ENCODE measurements at regions not wholly inside any gene's neighbourhood (a gene's known extent, or its start where the extent isn't known, plus 50 kb on each side); places are given as distances from the start of the nearest gene placed in this dataset.

GRCh38 chr6:144730088-144730645, 445.0 kb downstream of the UTRN start:
- no peaks in the 10 kb centered on the region for H3K79me1 ChIP-seq (ENCODE audit: low read depth, low read length)
- H3K79me2 ChIP-seq (ENCODE audit: control insufficient read depth in 1 of 2, insufficient read depth in 2 of 2, low read length in 2 of 2), result no peaks in the 10 kb centered on the region
- H2BK20ac ChIP-seq (ENCODE audit: low read length), result no peak overlapping the region
- H3K4me2 ChIP-seq (ENCODE audit: insufficient read depth in 1 of 2, low read depth in 2 of 2, low read length in 2 of 2), result no peak overlapping the region
- H3K23ac ChIP-seq (ENCODE audit: insufficient read length), result no peak overlapping the region
- no peak overlapping the region for H2BK5ac ChIP-seq (ENCODE audit: low read depth, low read length)
- H3K18ac ChIP-seq (ENCODE audit: extremely low read depth, low read length), result no peak overlapping the region
- no peak overlapping the region for H2BK15ac ChIP-seq (ENCODE audit: low read length)
- H3K4me1 ChIP-seq (replicated peaks in 1 of 4; ENCODE audit: control insufficient read depth in 3 of 4, insufficient read depth in 4 of 4, low read length in 3 of 4), result peaks cover 2 to 9% (median 7%) of the 10 kb centered on the region in 4 experiments; a peak in 6 of 7 replicates
- ChIA-PET CTCF (ENCODE audit: partially characterized antibody) (no interaction called here), POLR2A (ENCODE audit: partially characterized antibody) (no interaction called here)
- no peak overlapping the region for H3K4me3 ChIP-seq (ENCODE audit: extremely low read depth in 1 of 4, insufficient read depth in 2 of 4, low read depth in 3 of 4, low read length in 4 of 4)
- H2BK120ac ChIP-seq (replicated peaks; ENCODE audit: low read depth, low read length), result no peak overlapping the region
- H3K23me2 ChIP-seq (ENCODE audit: low read depth, low read length), result no peaks in the 10 kb centered on the region
- H2AFZ ChIP-seq (ENCODE audit: low read length), result no peak overlapping the region
- no peak for TF ChIP-seq EZH2 (IDR thresholded peaks at IDR 0.05; ENCODE audit: low read depth, low read length, severe bottlenecking)
- TF ChIP-seq NRF1 (IDR thresholded peaks at IDR 0.05; ENCODE audit: low read depth, low read length), result no peak
- TF ChIP-seq SIRT6 (IDR thresholded peaks at IDR 0.05; ENCODE audit: low read length), result no peak
- no peak for TF ChIP-seq SAP30 (IDR thresholded peaks at IDR 0.05; ENCODE audit: insufficient read depth, insufficient replicate concordance, low read length)
- TF ChIP-seq POLR2AphosphoS5 (IDR thresholded peaks at IDR 0.05; ENCODE audit: low read depth, low read length), result no peak
- TF ChIP-seq SP4 (IDR thresholded peaks at IDR 0.05; ENCODE audit: low read length), result no peak
- TF ChIP-seq KDM1A (IDR thresholded peaks at IDR 0.05; ENCODE audit: borderline replicate concordance, low read length), result no peak
- TF ChIP-seq TAF1 (IDR thresholded peaks at IDR 0.05; ENCODE audit: low read depth, low read length), result no peak
- TF ChIP-seq GTF2F1 (IDR thresholded peaks at IDR 0.05; ENCODE audit: borderline replicate concordance, low read depth, low read length), result no peak
- TF ChIP-seq CHD2 (IDR thresholded peaks at IDR 0.05; ENCODE audit: low read length), result no peak
- TF ChIP-seq HDAC2 (IDR thresholded peaks at IDR 0.05; ENCODE audit: borderline replicate concordance in 1 of 2, low read depth in 2 of 2, low read length in 2 of 2), result no peak
- no peak overlapping the region for H2BK12ac ChIP-seq (ENCODE audit: low read depth, low read length)
- H3K9me3 ChIP-seq (ENCODE audit: insufficient read depth in 2 of 2, low read depth in 1 of 2, low read length in 1 of 2), result no peaks in the 10 kb centered on the region
- no peak overlapping the region for H4K5ac ChIP-seq (ENCODE audit: insufficient read length, low read depth, low read length)
- H4K91ac ChIP-seq (replicated peaks; ENCODE audit: insufficient read length, low read length), result no peak overlapping the region
- DNase-seq (ENCODE audit: low read depth in 1 of 2, low spot score in 2 of 2), result no peak
- FAIRE-seq, result no peak
- no peak overlapping the region for H3K56ac ChIP-seq (replicated peaks; ENCODE audit: insufficient read length, low read depth, low read length)
- no peaks in the 10 kb centered on the region for H4K20me1 ChIP-seq (replicated peaks in 1 of 2; ENCODE audit: control insufficient read depth in 1 of 2, insufficient read depth in 2 of 2, low read length in 2 of 2)
- no peak overlapping the region for H2AK5ac ChIP-seq (ENCODE audit: low read depth, low read length)
- no peak overlapping the region for H3K27ac ChIP-seq (ENCODE audit: low read depth, low read length)
- peaks cover 0 to 15% (median 1%) of the 10 kb centered on the region in 4 experiments; a peak in 4 of 8 replicates for H3K36me3 ChIP-seq (ENCODE audit: control insufficient read depth in 2 of 4, insufficient read depth in 4 of 4, low read length in 3 of 4)
- H4K8ac ChIP-seq (ENCODE audit: extremely low read depth, insufficient read depth, low read length), result no peak overlapping the region
- WGBS, 2 experiments (ENCODE audit: extremely low coverage in 1 of 2, insufficient coverage in 1 of 2, insufficient read length in 1 of 2, insufficient replicate concordance in 2 of 2, low coverage in 1 of 2, low lambda C conversion rate in 2 of 2, missing lambda C conversion rate in 1 of 2), result 80% methylated on average over 5 of the region's 5 CpGs; no CpG with 5 or more reads in 1 of the 2 experiments
- no peak overlapping the region for H3K9ac ChIP-seq (replicated peaks in 1 of 4; ENCODE audit: extremely low read depth in 1 of 4, low read depth in 3 of 4, low read length in 3 of 4)
- no peaks in the 10 kb centered on the region for H3K27me3 ChIP-seq (replicated peaks in 1 of 4; ENCODE audit: control insufficient read depth in 3 of 4, extremely low read depth in 1 of 4, insufficient read depth in 3 of 4, low read length in 3 of 4)
- no peak overlapping the region for H3K4ac ChIP-seq (replicated peaks; ENCODE audit: insufficient read length, low read depth, low read length)
- H3K14ac ChIP-seq (ENCODE audit: insufficient read length), result no peak overlapping the region

All from H1 (cell line).